ENCODE measurements at regions not wholly inside any gene's neighbourhood (a gene's known extent, or its start where the extent isn't known, plus 50 kb on each side); places are given as distances from the start of the nearest gene placed in this dataset.

DNA sequence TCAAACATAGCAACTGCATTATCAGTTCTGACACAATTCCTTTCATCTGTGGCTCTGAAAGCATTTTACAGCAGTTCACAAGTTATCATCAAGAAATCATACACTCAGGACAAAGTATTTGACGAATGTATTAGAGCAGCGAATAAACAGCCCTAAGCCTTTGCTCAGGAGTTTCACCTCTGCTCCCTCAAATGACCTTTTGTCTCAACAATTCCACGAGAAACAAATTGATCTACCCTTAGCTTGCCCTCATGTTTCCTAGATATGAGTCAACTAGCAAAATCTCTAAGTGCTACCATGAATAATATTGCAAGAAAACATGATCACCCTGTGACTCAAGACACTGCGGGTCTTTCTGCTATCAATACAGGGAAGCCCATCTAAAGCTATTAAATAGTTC is 396.1 kb downstream of the EFNB2 start:
- no peak overlapping the region for H3K4me2 ChIP-seq (ENCODE audit: low read length)
- H3K9me3 ChIP-seq (ENCODE audit: insufficient read depth, low read length): no peaks in the 10 kb centered on the region
- TF ChIP-seq EZH2phosphoT487 (IDR thresholded peaks at IDR 0.05; ENCODE audit: low read depth) (no peak), CTCF (IDR thresholded peaks at IDR 0.05; ENCODE audit: low read depth, low read length) (no peak)

DNA sequence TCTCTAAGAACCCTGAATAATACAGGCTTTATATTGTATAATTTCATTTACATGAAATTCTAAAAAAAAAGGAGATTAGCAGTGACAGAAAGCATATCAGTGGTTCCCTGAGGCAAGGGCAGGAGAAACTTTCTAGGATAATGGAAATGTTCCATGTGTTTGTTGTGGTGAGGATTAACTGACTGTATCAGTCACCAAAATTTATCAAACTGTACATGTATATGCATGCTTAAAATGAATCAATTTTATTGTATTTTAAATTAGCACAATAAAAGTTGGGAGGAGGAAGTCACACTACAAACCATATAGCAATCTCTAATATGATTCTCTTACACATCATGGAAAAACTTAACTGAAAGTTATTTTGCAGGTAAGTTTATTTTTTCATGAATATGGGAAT is 396.8 kb downstream of the EFNB2 start:
- Histone ChIP-seq H3K27ac (ENCODE audit: low read length) (no peak overlapping the region), H3K9ac (ENCODE audit: low read length) (no peak overlapping the region), H3K36me3 (replicated peaks; ENCODE audit: low read depth, low read length) (no peaks in the 10 kb centered on the region), H3K79me2 (ENCODE audit: low read length) (no peaks in the 10 kb centered on the region), H4K20me1 (ENCODE audit: insufficient read depth, low read length) (no peaks in the 10 kb centered on the region), H3K9me3 (ENCODE audit: insufficient read depth, low read length) (no peaks in the 10 kb centered on the region), H2AFZ (ENCODE audit: low read depth, low read length) (no peak overlapping the region), H3K27me3 (ENCODE audit: low read depth, low read length) (no peaks in the 10 kb centered on the region), H3K4me3 (ENCODE audit: low read length) (no peak overlapping the region), H3K4me2 (ENCODE audit: low read length) (no peak overlapping the region), H3K4me1 (ENCODE audit: low read length) (no peaks in the 10 kb centered on the region)
- TF ChIP-seq CTCF (IDR thresholded peaks at IDR 0.05; ENCODE audit: low read depth, low read length) (no peak), EZH2phosphoT487 (IDR thresholded peaks at IDR 0.05; ENCODE audit: low read depth) (no peak)

More for the DNA sequence above, 396.1 kb downstream of the EFNB2 start:
- Histone ChIP-seq H4K20me1 (ENCODE audit: insufficient read depth, low read length) (no peaks in the 10 kb centered on the region), H3K4me1 (ENCODE audit: low read length) (peaks cover 3% of the 10 kb centered on the region; the same call in 1 of the 2 replicates), H3K79me2 (ENCODE audit: low read length) (no peaks in the 10 kb centered on the region), H3K9ac (ENCODE audit: low read length) (no peak overlapping the region), H2AFZ (ENCODE audit: low read depth, low read length) (no peak overlapping the region), H3K4me3 (ENCODE audit: low read length) (no peak overlapping the region), H3K27me3 (ENCODE audit: low read depth, low read length) (no peaks in the 10 kb centered on the region), H3K36me3 (replicated peaks; ENCODE audit: low read depth, low read length) (no peaks in the 10 kb centered on the region), H3K27ac (ENCODE audit: low read length) (no peak overlapping the region)

DNA sequence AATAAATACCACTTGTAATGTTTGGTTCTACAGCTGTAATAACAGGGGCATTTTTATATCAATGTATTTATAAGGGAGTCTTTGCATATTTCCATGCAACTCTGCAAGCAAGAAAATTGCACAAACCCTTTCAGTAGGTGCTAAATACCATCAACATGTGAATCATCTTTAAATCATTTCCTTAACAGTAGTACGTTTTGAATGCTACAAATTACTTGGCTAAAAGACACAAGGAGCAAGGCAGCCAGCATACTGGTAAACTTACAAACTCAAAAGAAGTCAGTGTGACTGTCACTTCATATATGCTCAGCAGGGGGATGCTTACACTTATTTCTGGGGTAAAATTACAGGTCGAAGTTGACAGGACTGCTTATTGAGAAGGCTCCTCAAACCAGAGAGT is 402.4 kb downstream of the EFNB2 start:
- no peak overlapping the region for H3K27ac ChIP-seq (ENCODE audit: low read length)

DNA sequence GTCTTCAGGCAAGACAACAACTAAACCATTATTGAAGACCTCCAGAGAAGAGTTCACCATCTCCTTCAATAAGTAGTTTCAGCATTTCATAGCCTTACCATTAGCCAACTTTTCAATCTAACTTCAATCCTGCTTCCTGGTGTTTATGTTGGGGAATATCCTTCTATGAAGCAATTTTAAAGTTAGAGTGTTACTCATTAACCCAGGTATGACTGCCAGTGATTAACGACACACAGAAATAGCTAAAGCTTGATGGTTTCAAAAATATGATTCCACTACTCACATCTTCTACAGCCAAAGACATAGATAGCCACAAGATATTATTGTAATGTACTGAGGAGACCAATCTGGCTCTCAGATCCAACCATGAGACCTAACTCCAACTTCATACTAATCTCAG is 403.2 kb downstream of the EFNB2 start:
- Histone ChIP-seq H3K4me3 (ENCODE audit: low read length) (no peak overlapping the region), H3K79me2 (ENCODE audit: low read length) (no peaks in the 10 kb centered on the region), H3K4me1 (ENCODE audit: low read length) (no peaks in the 10 kb centered on the region), H3K4me2 (ENCODE audit: low read length) (no peak overlapping the region), H3K9ac (ENCODE audit: low read length) (no peak overlapping the region), H3K9me3 (ENCODE audit: insufficient read depth, low read length) (no peaks in the 10 kb centered on the region), H4K20me1 (ENCODE audit: insufficient read depth, low read length) (no peaks in the 10 kb centered on the region), H3K27me3 (ENCODE audit: low read depth, low read length) (no peaks in the 10 kb centered on the region), H3K27ac (ENCODE audit: low read length) (no peak overlapping the region), H2AFZ (ENCODE audit: low read depth, low read length) (no peak overlapping the region), H3K36me3 (replicated peaks; ENCODE audit: low read depth, low read length) (no peaks in the 10 kb centered on the region)
- TF ChIP-seq CTCF (IDR thresholded peaks at IDR 0.05; ENCODE audit: low read depth, low read length): no peak
- TF ChIP-seq EZH2phosphoT487 (IDR thresholded peaks at IDR 0.05; ENCODE audit: low read depth): no peak

More for the DNA sequence above, 402.4 kb downstream of the EFNB2 start:
- H3K36me3 ChIP-seq (replicated peaks; ENCODE audit: low read depth, low read length): no peaks in the 10 kb centered on the region
- no peaks in the 10 kb centered on the region for H3K79me2 ChIP-seq (ENCODE audit: low read length)
- H3K4me3 ChIP-seq (ENCODE audit: low read length): no peak overlapping the region
- TF ChIP-seq EZH2phosphoT487 (IDR thresholded peaks at IDR 0.05; ENCODE audit: low read depth) (no peak), CTCF (IDR thresholded peaks at IDR 0.05; ENCODE audit: low read depth, low read length) (no peak)
- no peaks in the 10 kb centered on the region for H4K20me1 ChIP-seq (ENCODE audit: insufficient read depth, low read length)
- H3K9ac ChIP-seq (ENCODE audit: low read length): no peak overlapping the region
- no peaks in the 10 kb centered on the region for H3K27me3 ChIP-seq (ENCODE audit: low read depth, low read length)
- no peaks in the 10 kb centered on the region for H3K9me3 ChIP-seq (ENCODE audit: insufficient read depth, low read length)
- H3K4me1 ChIP-seq (ENCODE audit: low read length): no peaks in the 10 kb centered on the region
- no peak overlapping the region for H3K4me2 ChIP-seq (ENCODE audit: low read length)
- no peak overlapping the region for H2AFZ ChIP-seq (ENCODE audit: low read depth, low read length)

All from OCI-LY3 (cell line).